ENCODE measurements at regions not wholly inside any gene's neighbourhood (a gene's known extent, or its start where the extent isn't known, plus 50 kb on each side); places are given as distances from the start of the nearest gene placed in this dataset.

DNA sequence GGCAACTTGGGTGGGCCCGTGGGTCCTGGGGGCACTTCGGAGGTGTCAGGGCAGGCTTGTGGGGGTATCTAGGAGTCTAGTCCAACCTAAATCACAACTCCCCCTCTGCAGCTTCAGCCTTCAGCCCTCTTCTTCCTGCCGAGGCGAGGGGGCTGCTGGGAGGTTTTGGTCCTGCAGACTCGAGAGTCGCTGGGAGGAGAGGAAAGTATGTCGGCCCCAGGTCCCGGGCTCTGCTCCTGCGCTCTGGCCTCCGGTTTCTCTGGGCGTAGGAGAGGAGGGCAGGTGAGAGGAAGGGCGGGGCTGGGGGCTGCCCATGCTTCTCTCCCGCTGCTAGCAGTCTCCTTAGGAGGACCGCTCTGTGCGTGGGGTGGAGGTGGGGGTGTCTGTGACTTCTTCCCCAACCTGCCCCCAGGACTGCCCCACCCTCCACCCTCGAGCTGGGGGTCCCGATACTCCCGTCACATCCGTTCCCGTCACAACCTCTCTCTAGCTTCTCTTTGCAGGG, 139.8 kb upstream of the COL5A1 start:
- intact Hi-C loops (cut with DNase I; ENCODE audit: low total_unique reads): no loop called here
- Histone ChIP-seq H3K27me3 (peaks cover 19 to 29% (median 19%) of the 10 kb centered on the region in 3 donors), H3K36me3 (no peaks in the 10 kb centered on the region), H3K4me3 (no peak overlapping the region), H3K4me1 (no peaks in the 10 kb centered on the region), H3K27ac (no peak overlapping the region), H3K9me3 (no peaks in the 10 kb centered on the region)
- no peak for DNase-seq
- ATAC-seq: no peak
- TF ChIP-seq POLR2A (IDR thresholded peaks at IDR 0.05): no peak
- TF ChIP-seq, protein P1, sequence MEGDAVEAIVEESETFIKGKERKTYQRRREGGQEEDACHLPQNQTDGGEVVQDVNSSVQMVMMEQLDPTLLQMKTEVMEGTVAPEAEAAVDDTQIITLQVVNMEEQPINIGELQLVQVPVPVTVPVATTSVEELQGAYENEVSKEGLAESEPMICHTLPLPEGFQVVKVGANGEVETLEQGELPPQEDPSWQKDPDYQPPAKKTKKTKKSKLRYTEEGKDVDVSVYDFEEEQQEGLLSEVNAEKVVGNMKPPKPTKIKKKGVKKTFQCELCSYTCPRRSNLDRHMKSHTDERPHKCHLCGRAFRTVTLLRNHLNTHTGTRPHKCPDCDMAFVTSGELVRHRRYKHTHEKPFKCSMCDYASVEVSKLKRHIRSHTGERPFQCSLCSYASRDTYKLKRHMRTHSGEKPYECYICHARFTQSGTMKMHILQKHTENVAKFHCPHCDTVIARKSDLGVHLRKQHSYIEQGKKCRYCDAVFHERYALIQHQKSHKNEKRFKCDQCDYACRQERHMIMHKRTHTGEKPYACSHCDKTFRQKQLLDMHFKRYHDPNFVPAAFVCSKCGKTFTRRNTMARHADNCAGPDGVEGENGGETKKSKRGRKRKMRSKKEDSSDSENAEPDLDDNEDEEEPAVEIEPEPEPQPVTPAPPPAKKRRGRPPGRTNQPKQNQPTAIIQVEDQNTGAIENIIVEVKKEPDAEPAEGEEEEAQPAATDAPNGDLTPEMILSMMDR (IDR thresholded peaks at IDR 0.05 in 4 of 5, conservative IDR thresholded peaks at IDR 0.05 in 1 of 5): no peak
- in situ Hi-C loops (cut with MboI; ENCODE audit: low sequenced_read_pairs in 4 of 4): no loop called here

DNA sequence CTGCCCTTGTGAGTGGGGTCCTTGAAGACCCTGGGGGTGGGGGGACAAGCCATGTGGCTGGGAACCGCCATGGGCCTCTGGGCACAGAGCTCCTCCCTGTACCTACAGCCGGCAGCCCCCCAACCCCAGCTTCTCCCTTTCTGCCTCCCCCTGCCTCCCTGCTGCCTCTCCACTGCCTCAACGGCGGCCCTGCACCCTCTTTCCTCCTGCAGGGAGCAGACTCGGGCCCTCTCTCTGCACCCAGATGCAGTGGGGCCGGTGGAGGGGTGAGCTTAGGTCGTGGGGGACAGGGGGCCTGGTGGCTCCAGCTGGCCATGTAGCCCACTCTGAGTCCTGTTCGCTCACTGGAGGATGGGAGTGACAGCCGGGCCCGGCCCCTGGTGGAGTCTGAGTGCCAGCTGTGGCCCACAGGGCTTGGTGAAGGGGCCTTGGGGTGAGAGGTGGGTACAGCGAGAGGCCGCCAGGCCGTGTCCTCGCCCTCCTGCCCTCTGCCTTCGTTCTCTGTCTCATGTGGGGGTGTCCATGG, 139.3 kb upstream of the COL5A1 start:
- H3K27ac ChIP-seq: no peak overlapping the region
- H3K27me3 ChIP-seq: peaks cover 19 to 29% (median 19%) of the 10 kb centered on the region in 3 donors
- H3K4me3 ChIP-seq: no peak overlapping the region
- no peaks in the 10 kb centered on the region for H3K9me3 ChIP-seq
- TF ChIP-seq POLR2A (IDR thresholded peaks at IDR 0.05): no peak
- TF ChIP-seq, protein P1 (IDR thresholded peaks at IDR 0.05 in 4 of 5, conservative IDR thresholded peaks at IDR 0.05 in 1 of 5): no peak
- H3K36me3 ChIP-seq: no peaks in the 10 kb centered on the region
- in situ Hi-C loops (cut with MboI; ENCODE audit: low sequenced_read_pairs in 4 of 4): no loop called here
- no peak for DNase-seq
- no peaks in the 10 kb centered on the region for H3K4me1 ChIP-seq
- no peak for ATAC-seq
- intact Hi-C loops (cut with DNase I; ENCODE audit: low total_unique reads): no loop called here

DNA sequence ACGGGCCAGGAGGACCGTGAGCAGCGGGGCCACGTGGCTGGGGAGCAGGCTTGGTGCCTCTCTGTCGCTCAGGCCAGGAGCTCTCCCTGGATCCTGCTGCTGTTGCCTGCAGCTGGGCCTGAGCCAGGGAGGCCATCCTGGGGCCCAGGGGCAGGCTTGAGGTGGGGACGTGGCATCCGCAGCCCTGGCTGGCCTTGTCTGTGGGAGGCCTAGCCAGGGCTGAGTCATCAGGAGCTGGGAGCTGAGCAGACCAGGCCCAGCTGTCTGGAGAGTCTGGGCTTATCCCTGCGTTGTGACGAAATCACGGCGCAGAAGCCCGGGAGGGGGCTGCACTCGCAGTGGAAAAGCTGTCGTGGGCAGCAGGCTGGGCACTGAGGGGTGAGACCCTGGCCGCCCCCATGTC, 138.8 kb upstream of the COL5A1 start:
- in situ Hi-C loops (cut with MboI; ENCODE audit: low sequenced_read_pairs in 4 of 4): no loop called here
- Histone ChIP-seq H3K4me3 (no peak overlapping the region), H3K9me3 (no peaks in the 10 kb centered on the region), H3K36me3 (no peaks in the 10 kb centered on the region), H3K4me1 (no peaks in the 10 kb centered on the region), H3K27ac (no peak overlapping the region), H3K27me3 (peaks cover 19 to 29% (median 19%) of the 10 kb centered on the region in 3 donors)
- ATAC-seq (peak in 1 of 2 donors; percentile 60), DNase-seq (peak in 1 of 2 donors; percentile 53)
- intact Hi-C loops (cut with DNase I; ENCODE audit: low total_unique reads): no loop called here
- TF ChIP-seq, protein P1 (IDR thresholded peaks at IDR 0.05 in 4 of 5, conservative IDR thresholded peaks at IDR 0.05 in 1 of 5): no peak
- no peak for TF ChIP-seq POLR2A (IDR thresholded peaks at IDR 0.05)

DNA sequence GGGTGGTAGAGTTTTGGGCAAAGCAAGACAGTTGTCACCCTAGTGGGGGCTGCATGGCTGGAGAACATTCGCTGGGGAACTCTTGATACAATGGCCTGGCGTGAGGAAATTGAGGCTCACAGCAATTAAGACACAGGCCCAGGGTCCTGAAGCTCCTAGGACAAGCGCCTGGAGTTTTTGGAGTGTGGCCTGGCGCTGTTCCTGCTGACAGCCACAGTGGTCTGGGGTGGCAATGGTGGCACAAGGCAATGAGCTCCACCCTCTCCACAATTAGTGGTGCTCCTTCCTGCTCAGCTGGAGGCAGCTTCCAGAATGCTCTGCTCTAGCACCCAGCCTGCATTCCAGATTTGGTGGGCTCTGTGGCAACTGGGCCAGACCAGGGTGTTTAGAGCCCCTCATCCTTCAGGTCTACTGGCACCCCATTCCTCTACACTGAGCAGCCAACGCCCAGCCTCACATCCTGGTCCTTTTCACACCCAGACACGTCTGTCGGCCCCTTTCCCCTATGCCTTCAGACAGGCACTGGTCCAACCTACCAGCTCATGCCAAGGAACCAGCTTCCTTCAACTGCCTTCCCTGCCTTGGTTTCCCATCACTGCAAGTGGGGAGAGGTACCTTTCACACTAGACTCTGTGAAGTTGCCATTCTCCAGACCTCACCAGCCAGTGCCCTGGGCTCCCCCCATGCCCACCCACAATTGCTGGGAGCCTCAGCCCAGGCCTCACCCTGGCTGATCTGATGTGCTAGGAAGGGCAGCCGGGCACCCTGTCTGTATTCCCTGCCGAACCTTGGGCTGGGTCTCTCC, 138.1 kb upstream of the COL5A1 start:
- in situ Hi-C loops (cut with MboI; ENCODE audit: low sequenced_read_pairs in 4 of 4) (no loop called here), intact Hi-C loops (cut with DNase I; ENCODE audit: low total_unique reads) (no loop called here)
- Histone ChIP-seq H3K36me3 (no peaks in the 10 kb centered on the region), H3K4me1 (no peaks in the 10 kb centered on the region), H3K27ac (no peak overlapping the region), H3K27me3 (peaks cover 19 to 29% (median 19%) of the 10 kb centered on the region in 3 donors), H3K4me3 (no peak overlapping the region), H3K9me3 (no peaks in the 10 kb centered on the region)
- DNase-seq: no peak
- ATAC-seq: no peak
- TF ChIP-seq, protein P1 (IDR thresholded peaks at IDR 0.05 in 4 of 5, conservative IDR thresholded peaks at IDR 0.05 in 1 of 5): no peak
- no peak for TF ChIP-seq POLR2A (IDR thresholded peaks at IDR 0.05)

Data from gastrocnemius medialis (tissue), 4 donors.